ENCODE measurements at regions not wholly inside any gene's neighbourhood (a gene's known extent, or its start where the extent isn't known, plus 50 kb on each side); places are given as distances from the start of the nearest gene placed in this dataset.

- no peak for DNase-seq (ENCODE audit: low read depth)
Measured at GRCh38 chr6:18672852-18673251, 285.7 kb downstream of the RNF144B start.

GRCh38 chr6:18674346-18674745 lies 287.2 kb downstream of the RNF144B start:
- DNase-seq (ENCODE audit: low read depth) = no peak

- DNase-seq (ENCODE audit: low read depth) = no peak
Measured at GRCh38 chr6:18675881-18676280, 288.7 kb downstream of the RNF144B start.

GRCh38 chr6:18676548-18676947 lies 289.4 kb downstream of the RNF144B start:
- DNase-seq (ENCODE audit: low read depth) = no peak

- DNase-seq (ENCODE audit: low read depth) = no peak
Measured at GRCh38 chr6:18680842-18681241, 293.7 kb downstream of the RNF144B start.

- DNase-seq (ENCODE audit: low read depth) = no peak
Measured at GRCh38 chr6:18681832-18682503, 294.8 kb downstream of the RNF144B start.

GRCh38 chr6:18684343-18684742 lies 297.2 kb downstream of the RNF144B start:
- DNase-seq (ENCODE audit: low read depth) = no peak

GRCh38 chr6:18692929-18693685 lies 306.0 kb downstream of the RNF144B start:
- no peak for DNase-seq (ENCODE audit: low read depth)

- DNase-seq (ENCODE audit: low read depth) = no peak
Measured at GRCh38 chr6:18693881-18694280, 306.7 kb downstream of the RNF144B start.

- no peak for DNase-seq (ENCODE audit: low read depth)
Measured at GRCh38 chr6:18703546-18703945, 316.4 kb downstream of the RNF144B start.

- DNase-seq (ENCODE audit: low read depth) = no peak
Measured at GRCh38 chr6:18707714-18708439, 320.7 kb downstream of the RNF144B start.

GRCh38 chr6:18712595-18712994 lies 325.4 kb downstream of the RNF144B start:
- no peak for DNase-seq (ENCODE audit: low read depth)

GRCh38 chr6:18720075-18720474 lies 332.9 kb downstream of the RNF144B start:
- DNase-seq (ENCODE audit: low read depth) = no peak

GRCh38 chr6:18724056-18724455 lies 336.9 kb downstream of the RNF144B start:
- DNase-seq (ENCODE audit: low read depth) = no peak

- DNase-seq (ENCODE audit: low read depth) = no peak
Measured at GRCh38 chr6:18725449-18725848, 338.3 kb downstream of the RNF144B start.

GRCh38 chr6:18733921-18734550 lies 346.9 kb downstream of the RNF144B start:
- DNase-seq (ENCODE audit: low read depth) = no peak

- DNase-seq (ENCODE audit: low read depth) = no peak
Measured at GRCh38 chr6:18741741-18742140, 354.6 kb downstream of the RNF144B start.

GRCh38 chr6:18742406-18742805 lies 355.3 kb downstream of the RNF144B start:
- DNase-seq (ENCODE audit: low read depth) = no peak

- DNase-seq (ENCODE audit: low read depth) = no peak
Measured at GRCh38 chr6:18746727-18747126, 359.6 kb downstream of the RNF144B start.

- no peak for DNase-seq (ENCODE audit: low read depth)
Measured at GRCh38 chr6:18748314-18748713, 361.2 kb downstream of the RNF144B start.

- DNase-seq (ENCODE audit: low read depth) = no peak
Measured at GRCh38 chr6:18752278-18753068, 365.3 kb downstream of the RNF144B start.

GRCh38 chr6:18753076-18753475 lies 365.9 kb downstream of the RNF144B start:
- DNase-seq (ENCODE audit: low read depth) = no peak
